HG03045 (cell line): ENCODE measurements at regions not wholly inside any gene's neighbourhood (a gene's known extent, or its start where the extent isn't known, plus 50 kb on each side); places are given as distances from the start of the nearest gene placed in this dataset.
"Not testable (repeated sequence)": the region's sequence is repeated elsewhere in the genome, so short reads cannot be mapped to it uniquely, and the experiment has no call there.

ENCODE experiments used
- ATAC-seq: cut with Tn5 transposase; IDR thresholded peaks from one replicate; pipeline ENCODE4 v1.9.1; 2021; ENCODE audit warnings: mild to moderate bottlenecking, moderate library complexity; ENCODE audit not compliant: unreplicated experiment

DNA sequence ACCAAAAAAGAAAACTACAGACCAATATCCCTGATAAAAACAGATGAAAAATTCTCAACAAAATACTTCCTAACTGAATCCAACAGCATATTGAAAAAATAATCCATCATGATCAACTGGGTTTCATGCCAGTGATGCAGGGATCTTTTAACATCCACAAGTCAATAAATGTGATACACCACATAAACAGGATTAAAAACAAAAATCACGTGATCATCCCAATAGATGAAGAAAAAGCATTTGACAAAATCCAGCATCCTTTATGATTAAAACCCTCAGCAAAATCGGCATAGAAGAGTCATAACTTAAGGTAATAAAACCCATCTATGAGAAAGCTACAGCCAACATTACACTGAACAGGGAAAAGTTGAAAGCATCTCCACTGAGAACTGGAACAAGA lies 107.5 kb downstream of the DCLK3 start:
- no peak for ATAC-seq

DNA sequence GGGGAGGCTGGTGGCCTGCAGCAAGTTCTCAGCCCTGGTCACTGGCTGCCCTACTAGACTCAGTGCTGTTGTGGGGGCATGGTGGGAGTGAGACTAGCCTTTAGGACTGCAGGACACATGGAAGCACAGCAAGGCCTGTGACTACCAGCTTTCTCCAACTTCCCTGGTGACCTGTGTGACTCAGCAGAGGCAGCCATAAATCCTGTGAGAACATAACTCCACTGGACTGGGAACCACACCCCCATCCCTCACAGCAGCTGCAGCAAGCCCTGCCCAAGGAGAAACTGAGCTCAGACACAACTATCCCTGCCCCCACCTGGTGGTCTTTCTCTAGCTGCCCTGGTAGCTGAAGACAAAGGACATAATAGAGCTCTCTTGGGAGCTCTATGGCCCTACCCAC lies 111.3 kb downstream of the DCLK3 start:
- ATAC-seq = no peak

DNA sequence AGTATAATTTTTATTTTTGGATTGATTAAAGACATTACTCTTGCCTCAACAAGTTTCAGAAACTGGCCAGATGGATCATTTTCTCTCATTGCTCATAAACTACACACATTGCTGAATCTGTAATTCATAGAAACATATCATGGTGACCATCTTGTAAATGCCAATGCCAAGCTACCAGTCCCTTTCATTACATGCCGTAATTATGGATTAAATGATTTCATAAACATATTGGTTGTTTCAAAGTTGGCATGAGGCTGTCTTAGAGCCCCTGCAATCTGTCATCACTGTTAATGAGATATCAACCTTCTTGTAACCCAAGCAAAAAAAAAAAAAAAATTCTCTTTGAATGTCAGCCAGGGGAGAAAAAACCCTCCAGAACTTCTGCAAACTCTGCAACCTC lies 112.2 kb downstream of the DCLK3 start:
- ATAC-seq = no peak

DNA sequence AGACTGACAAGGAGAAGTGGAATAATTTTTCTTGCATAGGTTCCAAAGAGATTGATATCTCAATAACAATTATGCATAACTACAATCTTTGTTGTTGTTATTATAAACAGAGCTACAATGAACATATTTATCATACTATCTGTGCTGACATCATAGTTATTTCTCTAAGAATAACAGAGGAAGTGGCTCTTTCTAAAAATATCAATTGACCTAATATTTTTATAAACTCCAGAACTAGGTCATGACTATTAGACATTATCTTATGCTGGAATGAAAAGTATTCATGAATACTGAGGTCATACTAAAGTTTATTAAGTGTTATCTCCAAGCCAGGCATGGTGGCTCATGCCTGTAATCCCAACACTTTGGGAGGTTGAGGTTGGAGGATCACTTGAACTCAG lies 114.1 kb downstream of the DCLK3 start:
- ATAC-seq = no peak

DNA sequence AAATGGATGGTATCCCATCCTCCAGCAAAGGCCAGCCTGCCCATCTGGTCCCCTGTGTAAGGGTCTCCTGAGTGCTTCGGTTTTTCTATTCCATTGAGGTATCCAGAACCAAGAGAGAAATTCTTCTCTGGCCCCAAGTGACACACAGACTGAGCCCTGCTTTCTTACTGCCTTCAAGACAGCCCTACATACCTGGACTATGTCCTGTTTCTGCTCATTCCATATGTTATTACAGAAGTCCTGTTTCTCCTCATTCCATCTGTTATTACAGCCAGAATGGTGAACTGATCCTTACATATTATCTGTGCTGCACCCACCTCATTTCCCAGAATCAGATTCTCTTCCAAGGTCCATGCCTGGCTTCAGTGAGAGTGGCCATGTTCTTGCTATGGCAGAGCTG lies 115.2 kb downstream of the DCLK3 start:
- no peak for ATAC-seq

DNA sequence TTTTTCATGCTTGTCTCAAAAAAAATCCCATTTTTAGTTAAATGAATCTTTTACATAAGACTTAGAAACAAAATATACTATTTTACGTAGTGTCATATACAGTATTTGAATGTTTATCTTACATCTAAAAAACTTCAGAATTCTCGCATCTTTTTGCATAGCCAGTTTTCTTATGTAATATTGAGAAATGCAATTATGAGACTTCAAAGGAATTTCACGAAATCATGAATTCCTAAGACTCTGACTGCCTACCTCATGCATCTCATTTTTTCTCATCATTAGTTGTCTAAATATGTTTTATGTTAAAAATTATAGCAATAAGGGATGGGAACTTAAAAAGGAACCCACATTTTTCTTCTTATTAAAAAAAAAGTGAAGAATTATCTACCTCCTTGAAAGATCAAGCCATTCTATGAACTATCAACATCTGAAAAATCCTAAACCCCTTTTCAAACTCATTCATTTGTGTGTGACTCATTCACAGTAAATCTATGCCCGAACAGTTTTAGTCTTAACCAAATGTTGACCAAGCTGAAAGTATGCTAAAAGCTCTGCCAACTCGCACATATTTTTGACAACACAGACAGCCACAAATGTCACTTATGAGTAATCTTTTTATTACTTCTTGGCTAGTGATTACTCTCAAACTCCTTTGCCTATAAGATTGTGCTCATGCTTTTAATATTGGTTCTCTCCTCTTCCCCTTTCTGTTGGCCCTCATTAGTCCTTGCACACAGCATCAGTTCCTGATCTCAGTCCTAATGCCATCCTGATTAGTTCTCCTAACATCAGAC lies 115.9 kb downstream of the DCLK3 start:
- peak; percentile 67 for ATAC-seq

DNA sequence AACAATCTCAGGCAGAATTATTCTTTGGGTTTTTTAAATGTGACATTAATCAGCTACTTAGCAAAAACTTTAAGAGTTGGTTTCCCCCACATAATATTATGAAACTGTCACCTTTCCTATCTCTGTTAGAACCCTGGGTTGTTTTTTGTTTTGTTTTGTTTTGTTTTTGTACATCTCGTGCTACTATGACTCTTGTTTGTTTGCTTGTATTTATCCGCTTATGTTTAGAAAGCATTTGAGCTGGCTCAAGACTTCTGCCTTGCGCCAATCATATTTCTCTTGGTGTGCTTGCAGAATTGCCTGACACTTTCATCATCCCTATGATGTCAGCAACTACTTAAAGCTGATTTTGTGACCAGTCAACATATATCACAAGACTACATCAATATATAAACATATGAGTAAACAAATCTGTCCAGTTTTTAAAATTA lies 116.9 kb downstream of the DCLK3 start:
- no peak for ATAC-seq

DNA sequence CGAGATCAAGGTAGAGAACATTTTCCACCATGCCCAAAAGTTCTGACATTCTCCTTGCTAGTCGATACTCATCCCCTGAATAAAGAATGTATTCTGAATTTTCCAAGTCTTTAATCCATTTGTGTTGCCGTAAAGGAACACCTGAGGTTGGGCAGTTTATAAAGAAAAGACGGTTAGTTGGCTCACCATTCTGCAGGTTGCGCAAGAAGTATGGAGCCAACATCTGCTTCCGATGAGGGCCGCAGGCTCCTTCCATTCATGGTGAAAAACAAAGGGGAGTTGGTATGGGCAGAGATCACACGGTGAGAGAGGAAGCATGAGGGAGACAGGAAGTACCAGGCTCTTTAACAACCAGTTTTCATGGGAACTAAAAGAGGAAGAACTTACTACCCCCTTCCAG lies 121.2 kb downstream of the DCLK3 start:
- no peak for ATAC-seq

DNA sequence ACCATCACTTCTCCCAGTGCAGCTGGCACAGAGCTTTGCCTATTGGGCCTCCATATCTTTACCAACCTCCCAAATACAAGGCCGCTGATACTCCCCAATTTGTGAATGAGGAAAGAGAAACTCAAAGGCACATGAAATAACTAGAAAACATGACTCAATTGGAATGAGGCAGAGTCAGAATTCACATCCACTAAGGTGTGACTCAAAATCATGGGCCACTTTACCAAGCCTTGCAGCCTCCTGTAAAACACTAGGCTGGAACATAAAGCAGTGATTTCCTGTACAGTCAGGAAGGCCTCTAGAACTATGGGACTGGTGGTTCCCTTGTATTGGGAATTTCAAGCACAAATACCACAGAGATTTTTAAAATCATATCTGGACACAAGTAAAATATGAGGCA lies 128.6 kb downstream of the DCLK3 start:
- ATAC-seq = no peak

DNA sequence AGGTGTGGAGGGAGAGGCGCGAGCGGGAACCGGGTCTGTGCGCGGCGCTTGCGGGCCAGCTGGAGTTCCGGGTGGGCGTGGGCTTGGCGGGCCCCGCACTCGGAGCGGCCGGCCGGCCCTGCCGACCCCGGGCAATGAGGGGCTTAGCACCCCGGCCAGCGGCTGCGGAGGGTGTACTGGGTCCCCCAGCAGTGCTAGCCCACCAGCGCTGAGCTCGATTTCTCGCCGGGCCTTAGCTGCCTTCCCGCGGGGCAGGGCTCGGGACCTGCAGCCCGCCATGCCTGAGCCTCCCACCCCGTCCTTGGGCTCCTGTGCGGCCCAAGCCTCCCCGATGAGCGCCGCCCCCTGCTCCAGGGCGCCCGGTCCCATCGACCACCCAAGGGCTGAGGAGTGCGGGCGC lies 130.5 kb downstream of the DCLK3 start:
- not testable (repeated sequence) for ATAC-seq

DNA sequence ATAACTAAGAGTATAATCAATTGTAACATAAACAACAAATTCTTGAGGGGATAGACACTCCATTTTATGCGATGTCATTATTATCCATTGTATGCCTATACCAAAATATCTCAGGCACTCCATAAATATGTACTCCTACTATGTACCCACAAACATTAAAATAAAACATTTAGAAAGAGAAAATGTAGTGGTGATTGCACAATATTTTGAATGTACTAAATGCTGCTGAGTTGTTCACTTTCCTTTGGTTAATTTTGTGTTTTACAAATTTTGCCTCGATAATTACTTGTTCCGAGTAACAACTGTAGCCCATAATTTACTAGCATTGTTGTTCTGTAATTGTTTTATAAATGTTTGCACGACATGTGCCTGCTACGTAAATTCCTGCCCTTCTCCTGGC lies 131.3 kb downstream of the DCLK3 start:
- ATAC-seq = no peak

DNA sequence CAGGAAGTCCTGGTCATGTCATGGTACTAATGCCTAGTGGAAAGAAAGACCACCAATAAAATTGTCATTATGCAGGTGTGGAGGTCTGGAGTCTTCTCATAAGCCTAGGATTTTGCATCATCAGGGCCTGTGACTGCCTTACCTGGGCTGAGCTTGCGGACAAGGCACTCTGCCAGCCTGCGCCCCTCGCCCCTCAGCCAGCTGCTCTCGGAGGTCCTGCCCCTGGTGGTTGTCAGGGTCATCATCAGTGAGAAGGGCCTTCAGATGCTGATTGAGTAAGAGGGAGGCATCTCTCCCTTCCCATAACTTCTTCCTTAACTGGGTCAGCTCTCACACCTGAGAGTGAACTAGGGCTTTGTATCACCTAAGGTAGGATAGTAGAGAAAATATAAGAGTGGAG lies 132.8 kb downstream of the DCLK3 start:
- ATAC-seq = no peak

DNA sequence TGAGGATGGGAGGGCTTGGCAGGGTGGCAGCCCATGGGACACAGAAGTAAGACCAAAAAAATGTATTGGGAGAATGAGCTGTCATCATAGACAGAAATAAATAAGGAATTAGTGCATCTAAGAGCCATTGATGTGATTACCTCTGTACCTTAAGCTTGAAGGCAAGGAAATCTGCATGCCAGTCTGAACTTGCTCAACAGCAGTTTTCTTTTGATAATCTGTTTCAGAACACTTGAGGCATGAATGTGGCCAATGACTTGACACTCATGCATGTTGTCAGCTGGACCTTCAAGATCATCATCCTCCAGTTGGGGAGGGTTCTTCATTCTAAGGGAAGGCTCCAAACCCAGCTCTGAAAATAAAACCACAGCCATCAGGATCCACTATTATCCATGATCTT lies 148.5 kb downstream of the DCLK3 start:
- ATAC-seq = no peak

DNA sequence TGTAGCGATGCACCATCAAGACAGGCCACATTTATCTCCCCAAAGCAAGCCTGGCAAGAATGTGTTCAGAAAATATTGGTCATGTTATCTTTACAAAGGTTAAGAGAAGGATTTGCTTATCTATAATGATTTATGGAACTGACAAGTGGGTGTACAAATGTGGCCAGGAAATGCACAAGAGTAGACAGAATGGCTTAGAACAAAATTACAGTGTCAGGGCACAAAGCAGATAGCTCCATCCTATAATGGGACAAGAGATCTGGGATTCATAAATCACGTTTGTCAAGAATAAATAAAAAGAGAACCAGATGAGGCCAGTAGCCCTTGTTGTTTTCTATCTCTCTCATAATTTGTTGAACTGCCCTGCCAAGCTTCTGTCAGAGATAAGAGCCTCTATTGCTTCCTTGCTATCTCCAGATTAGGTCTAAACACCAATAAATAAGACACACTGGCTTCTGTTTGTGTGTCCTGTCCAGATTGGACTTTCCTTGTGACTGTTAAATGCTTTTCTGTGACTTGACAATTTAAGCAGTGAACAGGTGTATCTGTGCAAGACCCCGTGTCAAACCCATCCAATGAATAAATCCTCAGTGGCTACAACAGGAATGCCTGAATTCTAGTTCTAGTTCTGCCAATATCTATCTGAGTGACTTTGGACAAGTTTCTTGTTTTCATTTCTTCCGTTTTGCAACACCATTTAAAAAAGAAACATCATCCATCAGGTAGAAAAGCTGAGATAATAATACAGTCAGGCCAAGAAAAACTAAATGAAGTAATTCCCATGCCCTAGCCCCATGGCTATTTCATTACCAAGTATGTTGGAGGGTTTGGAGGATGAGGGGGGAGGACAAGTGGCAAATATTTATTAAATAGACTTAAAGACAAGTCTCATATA lies 157.2 kb downstream of the DCLK3 start:
- no peak for ATAC-seq

DNA sequence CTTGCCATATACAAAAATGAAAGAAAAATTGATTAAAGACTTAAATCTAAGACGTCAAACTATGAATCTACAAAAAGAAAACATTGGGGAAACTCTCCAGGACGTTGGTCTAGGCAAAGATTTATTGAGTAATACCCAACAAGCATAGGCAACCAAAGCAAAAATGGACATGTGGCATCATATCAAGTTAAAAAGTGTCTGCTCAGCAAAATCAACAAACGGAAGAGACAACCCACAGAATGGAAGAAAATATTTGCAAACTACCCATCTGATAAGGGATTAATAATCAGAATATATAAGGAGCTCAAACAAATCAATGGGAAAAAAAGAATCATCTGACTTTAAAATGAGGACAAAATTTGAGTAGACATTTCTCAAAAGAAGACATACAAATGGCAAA lies 160.9 kb downstream of the DCLK3 start:
- ATAC-seq = no peak

DNA sequence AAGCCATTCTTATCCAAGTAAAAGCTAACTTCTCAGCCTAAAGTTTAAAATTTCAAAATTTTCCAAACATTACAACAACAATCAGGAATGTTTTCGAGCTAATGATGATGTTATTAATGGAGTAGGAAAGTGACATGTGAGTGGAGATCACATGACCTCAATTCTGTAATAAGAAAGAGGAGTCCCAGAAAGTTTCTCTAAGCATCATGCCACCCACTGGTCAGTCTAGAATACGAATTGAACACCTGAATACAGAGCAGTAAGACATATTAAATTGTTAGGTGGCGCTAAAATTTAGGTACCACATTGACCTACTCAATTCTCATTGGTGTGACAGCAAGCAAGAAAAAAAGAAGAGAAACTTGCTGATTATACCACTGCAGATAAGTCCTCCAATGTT lies 163.9 kb downstream of the DCLK3 start:
- no peak for ATAC-seq
